Hepatocyte (in vitro differentiated cells): ENCODE measurements at regions not wholly inside any gene's neighbourhood (a gene's known extent, or its start where the extent isn't known, plus 50 kb on each side); places are given as distances from the start of the nearest gene placed in this dataset.

Experiments
- CTCF ChIP-seq: fragments of 200-600 bp; sonication (generic); IDR thresholded peaks from 2 replicates; pipeline ENCODE4 v1.5.1; 2016; ENCODE audit warnings: antibody characterized with exemption, mild to moderate bottlenecking; ENCODE audit not compliant: poor library complexity
- EZH2 ChIP-seq: fragments of 200-600 bp; sonication (generic); IDR thresholded peaks from 2 replicates; pipeline ENCODE4 v1.6.1; 2016; ENCODE audit warnings: antibody characterized with exemption, mild to moderate bottlenecking, borderline replicate concordance
- EZH2phosphoT487 ChIP-seq: fragments of 200-600 bp; sonication (generic); IDR thresholded peaks from one replicate; pipeline ENCODE4 v1.6.1; 2018; ENCODE audit warnings: antibody characterized with exemption, mild to moderate bottlenecking, low read depth, moderate library complexity; ENCODE audit not compliant: unreplicated experiment, severe bottlenecking

GRCh38 chr1:218754477-218754876 is 409.3 kb downstream of the TGFB2 start:
- TF ChIP-seq CTCF (no peak), EZH2 (no peak), EZH2phosphoT487 (no peak)
